Activated CD4-positive, alpha-beta memory T cell treated with anti-CD3 and anti-CD28 coated beads, Interleukin-2, amount 10 ng/mL, durations not matched to agents 7 days and 5 days (primary cell): ENCODE measurements at regions not wholly inside any gene's neighbourhood (a gene's known extent, or its start where the extent isn't known, plus 50 kb on each side); places are given as distances from the start of the nearest gene placed in this dataset.

Experiments used
- CTCF ChIA-PET: fragments of 350-600 bp; sonication (Branson Sonifier 250); formaldehyde crosslinking; loops from one replicate; lab custom pipeline; 2021; ENCODE audit warnings: antibody characterized with exemption, inconsistent platforms; lab: Charles Lee
- POLR2A ChIA-PET: fragments of 350-600 bp; sonication (Branson Sonifier 250); formaldehyde crosslinking; loops from one replicate; lab custom pipeline; 2021; ENCODE audit warnings: antibody characterized with exemption; lab: Charles Lee
- DNase-seq: peaks from one replicate; pipeline ENCODE4 v3.0.0-alpha.2; 2020
- H3K27ac Mint-ChIP-seq: one replicate; pipeline ENCODE4 v1.8.0; 2021; ENCODE audit warnings: mild to moderate bottlenecking, mixed read lengths
- H3K27me3 Mint-ChIP-seq: one replicate; pipeline ENCODE4 v1.8.0; 2021; ENCODE audit warnings: mixed read lengths
- H3K36me3 Mint-ChIP-seq: one replicate; pipeline ENCODE4 v1.8.0; 2021; ENCODE audit warnings: low read depth, mixed read lengths
- H3K4me1 Mint-ChIP-seq: one replicate; pipeline ENCODE4 v1.8.0; 2021; ENCODE audit warnings: mixed read lengths
- H3K4me3 Mint-ChIP-seq: one replicate; pipeline ENCODE4 v1.8.0; 2021; ENCODE audit warnings: mild to moderate bottlenecking, mixed read lengths
- H3K9me3 Mint-ChIP-seq: one replicate; pipeline ENCODE4 v1.8.0; 2021; ENCODE audit warnings: mixed read lengths

GRCh38 chr21:27703791-27704190 is 736.9 kb upstream of the ADAMTS5 start:
- ChIA-PET CTCF (no interaction called here), POLR2A (no interaction called here)
- no peak for DNase-seq
- Mint-ChIP-seq H3K27me3 (no peaks in the 10 kb centered on the region), H3K4me1 (no peaks in the 10 kb centered on the region), H3K27ac (no peak overlapping the region), H3K9me3 (no peaks in the 10 kb centered on the region), H3K36me3 (no peaks in the 10 kb centered on the region), H3K4me3 (no peak overlapping the region)

- CTCF ChIA-PET, result interaction anchor here (1.3 kb wide), 1 partner anchor 850 kb away, joined by 4 read pairs; no protein-coding TSS in a partner anchor
Measured at GRCh38 chr21:27700974-27701614, 734.2 kb upstream of the ADAMTS5 start.

GRCh38 chr21:27695246-27695645 is 728.4 kb upstream of the ADAMTS5 start:
- ChIA-PET CTCF (no interaction called here), POLR2A (no interaction called here)
- Mint-ChIP-seq H3K36me3 (no peaks in the 10 kb centered on the region), H3K9me3 (no peaks in the 10 kb centered on the region), H3K4me1 (no peaks in the 10 kb centered on the region), H3K27ac (no peak overlapping the region), H3K4me3 (no peak overlapping the region), H3K27me3 (no peaks in the 10 kb centered on the region)
- no peak for DNase-seq

More at GRCh38 chr21:27700974-27701614, 734.2 kb upstream of the ADAMTS5 start:
- Mint-ChIP-seq H3K4me3 (no peak overlapping the region), H3K36me3 (no peaks in the 10 kb centered on the region), H3K4me1 (no peaks in the 10 kb centered on the region), H3K27me3 (no peaks in the 10 kb centered on the region), H3K27ac (no peak overlapping the region), H3K9me3 (no peaks in the 10 kb centered on the region)
- POLR2A ChIA-PET, result no interaction called here
- DNase-seq, result peak; percentile 58

- DNase-seq, result no peak
- no peaks in the 10 kb centered on the region for H3K4me1 Mint-ChIP-seq
- H3K4me3 Mint-ChIP-seq, result no peak overlapping the region
- no peaks in the 10 kb centered on the region for H3K9me3 Mint-ChIP-seq
- ChIA-PET POLR2A (no interaction called here), CTCF (no interaction called here)
- no peaks in the 10 kb centered on the region for H3K36me3 Mint-ChIP-seq
- no peak overlapping the region for H3K27ac Mint-ChIP-seq
- H3K27me3 Mint-ChIP-seq, result no peaks in the 10 kb centered on the region
Measured at GRCh38 chr21:27694667-27695066, 727.8 kb upstream of the ADAMTS5 start.

- ChIA-PET CTCF (no interaction called here), POLR2A (no interaction called here)
- Mint-ChIP-seq H3K27ac (no peak overlapping the region), H3K9me3 (no peaks in the 10 kb centered on the region), H3K27me3 (no peaks in the 10 kb centered on the region), H3K4me3 (no peak overlapping the region), H3K4me1 (no peaks in the 10 kb centered on the region), H3K36me3 (no peaks in the 10 kb centered on the region)
- DNase-seq, result no peak
Measured at GRCh38 chr21:27693376-27693775, 726.5 kb upstream of the ADAMTS5 start.

- no peak for DNase-seq
- ChIA-PET POLR2A (no interaction called here), CTCF (no interaction called here)
- Mint-ChIP-seq H3K4me1 (no peaks in the 10 kb centered on the region), H3K9me3 (no peaks in the 10 kb centered on the region), H3K4me3 (no peak overlapping the region), H3K27ac (no peak overlapping the region), H3K36me3 (no peaks in the 10 kb centered on the region), H3K27me3 (no peaks in the 10 kb centered on the region)
Measured at GRCh38 chr21:27691516-27691915, 724.6 kb upstream of the ADAMTS5 start.

- ChIA-PET CTCF (no interaction called here), POLR2A (no interaction called here)
- Mint-ChIP-seq H3K9me3 (no peaks in the 10 kb centered on the region), H3K27ac (no peak overlapping the region), H3K36me3 (no peaks in the 10 kb centered on the region), H3K27me3 (no peaks in the 10 kb centered on the region), H3K4me1 (no peaks in the 10 kb centered on the region), H3K4me3 (no peak overlapping the region)
- DNase-seq, result no peak
Measured at GRCh38 chr21:27691006-27691405, 724.1 kb upstream of the ADAMTS5 start.

GRCh38 chr21:27690426-27690825 is 723.5 kb upstream of the ADAMTS5 start:
- CTCF ChIA-PET, result no interaction called here
- POLR2A ChIA-PET, result no interaction called here
- no peak overlapping the region for H3K27ac Mint-ChIP-seq
- no peaks in the 10 kb centered on the region for H3K27me3 Mint-ChIP-seq
- no peaks in the 10 kb centered on the region for H3K9me3 Mint-ChIP-seq
- no peaks in the 10 kb centered on the region for H3K36me3 Mint-ChIP-seq
- no peak for DNase-seq
- no peak overlapping the region for H3K4me3 Mint-ChIP-seq
- H3K4me1 Mint-ChIP-seq, result no peaks in the 10 kb centered on the region

- CTCF ChIA-PET, result no interaction called here
- no peaks in the 10 kb centered on the region for H3K4me1 Mint-ChIP-seq
- no peaks in the 10 kb centered on the region for H3K27me3 Mint-ChIP-seq
- H3K36me3 Mint-ChIP-seq, result no peaks in the 10 kb centered on the region
- no peak overlapping the region for H3K4me3 Mint-ChIP-seq
- no peaks in the 10 kb centered on the region for H3K9me3 Mint-ChIP-seq
- POLR2A ChIA-PET, result no interaction called here
- no peak overlapping the region for H3K27ac Mint-ChIP-seq
- no peak for DNase-seq
Measured at GRCh38 chr21:27688773-27689172, 721.9 kb upstream of the ADAMTS5 start.

GRCh38 chr21:27683292-27683691 is 716.4 kb upstream of the ADAMTS5 start:
- H3K27me3 Mint-ChIP-seq, result no peaks in the 10 kb centered on the region
- H3K27ac Mint-ChIP-seq, result no peak overlapping the region
- DNase-seq, result no peak
- ChIA-PET POLR2A (no interaction called here), CTCF (no interaction called here)
- no peaks in the 10 kb centered on the region for H3K9me3 Mint-ChIP-seq
- H3K4me3 Mint-ChIP-seq, result no peak overlapping the region
- no peaks in the 10 kb centered on the region for H3K36me3 Mint-ChIP-seq
- no peaks in the 10 kb centered on the region for H3K4me1 Mint-ChIP-seq

- no peak overlapping the region for H3K27ac Mint-ChIP-seq
- no peak for DNase-seq
- H3K9me3 Mint-ChIP-seq, result no peaks in the 10 kb centered on the region
- no peak overlapping the region for H3K4me3 Mint-ChIP-seq
- H3K36me3 Mint-ChIP-seq, result no peaks in the 10 kb centered on the region
- H3K27me3 Mint-ChIP-seq, result no peaks in the 10 kb centered on the region
- CTCF ChIA-PET, result no interaction called here
- H3K4me1 Mint-ChIP-seq, result no peaks in the 10 kb centered on the region
- POLR2A ChIA-PET, result no interaction called here
Measured at GRCh38 chr21:27681841-27682240, 715.0 kb upstream of the ADAMTS5 start.

GRCh38 chr21:27681038-27681437 is 714.1 kb upstream of the ADAMTS5 start:
- H3K27ac Mint-ChIP-seq, result no peak overlapping the region
- ChIA-PET CTCF (no interaction called here), POLR2A (no interaction called here)
- DNase-seq, result no peak
- no peak overlapping the region for H3K4me3 Mint-ChIP-seq
- no peaks in the 10 kb centered on the region for H3K27me3 Mint-ChIP-seq
- no peaks in the 10 kb centered on the region for H3K36me3 Mint-ChIP-seq
- H3K4me1 Mint-ChIP-seq, result no peaks in the 10 kb centered on the region
- no peaks in the 10 kb centered on the region for H3K9me3 Mint-ChIP-seq

- POLR2A ChIA-PET, result no interaction called here
- DNase-seq, result no peak
- Mint-ChIP-seq H3K4me1 (no peaks in the 10 kb centered on the region), H3K4me3 (no peak overlapping the region), H3K9me3 (peaks cover 2% of the 10 kb centered on the region), H3K27me3 (no peaks in the 10 kb centered on the region), H3K27ac (no peak overlapping the region), H3K36me3 (no peaks in the 10 kb centered on the region)
- CTCF ChIA-PET, result no interaction called here
Measured at GRCh38 chr21:27680181-27680580, 713.3 kb upstream of the ADAMTS5 start.

GRCh38 chr21:27678511-27678910 is 711.6 kb upstream of the ADAMTS5 start:
- no peak overlapping the region for H3K4me3 Mint-ChIP-seq
- no peaks in the 10 kb centered on the region for H3K36me3 Mint-ChIP-seq
- H3K27ac Mint-ChIP-seq, result no peak overlapping the region
- no peaks in the 10 kb centered on the region for H3K4me1 Mint-ChIP-seq
- POLR2A ChIA-PET, result no interaction called here
- H3K27me3 Mint-ChIP-seq, result no peaks in the 10 kb centered on the region
- peaks cover 2% of the 10 kb centered on the region for H3K9me3 Mint-ChIP-seq
- no peak for DNase-seq
- CTCF ChIA-PET, result no interaction called here
